Left ventricle myocardium inferior (tissue), 1 donor: ENCODE measurements at regions not wholly inside any gene's neighbourhood (a gene's known extent, or its start where the extent isn't known, plus 50 kb on each side); places are given as distances from the start of the nearest gene placed in this dataset.
"Not testable (repeated sequence)": the region's sequence is repeated elsewhere in the genome, so short reads cannot be mapped to it uniquely, and the experiment has no call there.

Experiments used
- DNase-seq: peaks from one replicate; pipeline ENCODE4 v3.0.0-alpha.2; 2020
- H3K27ac ChIP-seq: fragments of 200-600 bp; replicated peaks from 2 replicates; pipeline ENCODE4 v1.8.0; 2021
- H3K27me3 ChIP-seq: fragments of 200-600 bp; 2 replicates; pipeline ENCODE4 v1.8.0; 2021; ENCODE audit warnings: low read depth
- H3K36me3 ChIP-seq: fragments of 200-600 bp; 2 replicates; pipeline ENCODE4 v1.8.0; 2021
- H3K4me1 ChIP-seq: fragments of 200-600 bp; 2 replicates; pipeline ENCODE4 v1.8.0; 2021
- H3K4me3 ChIP-seq: fragments of 200-600 bp; 2 replicates; pipeline ENCODE4 v1.8.0; 2021; ENCODE audit warnings: mild to moderate bottlenecking, moderate library complexity
- H3K9me3 ChIP-seq: fragments of 200-600 bp; replicated peaks from 2 replicates; pipeline ENCODE4 v1.8.0; 2021
- CTCF ChIP-seq: fragments of 200-600 bp; IDR thresholded peaks from 2 replicates; pipeline ENCODE4 v1.8.0; 2021; ENCODE audit warnings: antibody characterized with exemption, mild to moderate bottlenecking, borderline replicate concordance
- intact Hi-C: fragments of 100-400 bp; cut with micrococcal nuclease; formaldehyde crosslinking; loops from one replicate; pipeline ENCODE4 v1.11.0; 2022
- donor health status: DM: no; HTN: yes; CAD: no; lungs with severe emphysema.

- peak overlapping the region; percentile 45 for H3K27ac ChIP-seq
- no peaks in the 10 kb centered on the region for H3K27me3 ChIP-seq
- intact Hi-C loops, result no loop called here
- peaks cover 17% of the 10 kb centered on the region for H3K4me1 ChIP-seq
- no peak for TF ChIP-seq CTCF
- no peak overlapping the region for H3K4me3 ChIP-seq
- DNase-seq, result no peak
- no peaks in the 10 kb centered on the region for H3K9me3 ChIP-seq
- H3K36me3 ChIP-seq, result no peaks in the 10 kb centered on the region
Measured at GRCh38 chr1:208476846-208477170, 232.6 kb upstream of the PLXNA2 start.

GRCh38 chr1:208479435-208479834 lies 235.3 kb upstream of the PLXNA2 start:
- Histone ChIP-seq H3K4me1 (peaks cover 17% of the 10 kb centered on the region), H3K4me3 (no peak overlapping the region), H3K27me3 (no peaks in the 10 kb centered on the region), H3K9me3 (no peaks in the 10 kb centered on the region), H3K27ac (no peak overlapping the region), H3K36me3 (no peaks in the 10 kb centered on the region)
- no peak for TF ChIP-seq CTCF
- no peak for DNase-seq
- intact Hi-C loops, result no loop called here

- no peak for TF ChIP-seq CTCF
- Histone ChIP-seq H3K4me1 (no peaks in the 10 kb centered on the region), H3K9me3 (no peaks in the 10 kb centered on the region), H3K27ac (no peak overlapping the region), H3K27me3 (no peaks in the 10 kb centered on the region), H3K4me3 (no peak overlapping the region), H3K36me3 (no peaks in the 10 kb centered on the region)
- intact Hi-C loops, result no loop called here
- no peak for DNase-seq
Measured at GRCh38 chr1:208485512-208485911, 241.3 kb upstream of the PLXNA2 start.

GRCh38 chr1:208486677-208487076 lies 242.5 kb upstream of the PLXNA2 start:
- Histone ChIP-seq H3K4me3 (no peak overlapping the region), H3K27me3 (no peaks in the 10 kb centered on the region), H3K4me1 (no peaks in the 10 kb centered on the region), H3K27ac (no peak overlapping the region), H3K36me3 (no peaks in the 10 kb centered on the region), H3K9me3 (no peaks in the 10 kb centered on the region)
- TF ChIP-seq CTCF, result no peak
- DNase-seq, result no peak
- intact Hi-C loops, result no loop called here

GRCh38 chr1:208488432-208488831 lies 244.2 kb upstream of the PLXNA2 start:
- H3K36me3 ChIP-seq, H3K27ac ChIP-seq, H3K27me3 ChIP-seq, H3K4me3 ChIP-seq, DNase-seq, H3K9me3 ChIP-seq, intact Hi-C loops, H3K4me1 ChIP-seq: not testable (repeated sequence)

- H3K9me3 ChIP-seq, result peaks cover 27% of the 10 kb centered on the region
- no peak for TF ChIP-seq CTCF
- intact Hi-C loops, result no loop called here
- H3K4me1 ChIP-seq, result no peaks in the 10 kb centered on the region
- DNase-seq, result no peak
- no peak overlapping the region for H3K27ac ChIP-seq
- H3K4me3 ChIP-seq, result no peak overlapping the region
- H3K27me3 ChIP-seq, result peaks cover 7% of the 10 kb centered on the region
- H3K36me3 ChIP-seq, result no peaks in the 10 kb centered on the region
Measured at GRCh38 chr1:208496467-208497371, 252.5 kb upstream of the PLXNA2 start.
